ENCODE measurements at regions not wholly inside any gene's neighbourhood (a gene's known extent, or its start where the extent isn't known, plus 50 kb on each side); places are given as distances from the start of the nearest gene placed in this dataset.
A peak's percentile ranks its signal among the peaks of the same experiment; 100 is the strongest.

DNA sequence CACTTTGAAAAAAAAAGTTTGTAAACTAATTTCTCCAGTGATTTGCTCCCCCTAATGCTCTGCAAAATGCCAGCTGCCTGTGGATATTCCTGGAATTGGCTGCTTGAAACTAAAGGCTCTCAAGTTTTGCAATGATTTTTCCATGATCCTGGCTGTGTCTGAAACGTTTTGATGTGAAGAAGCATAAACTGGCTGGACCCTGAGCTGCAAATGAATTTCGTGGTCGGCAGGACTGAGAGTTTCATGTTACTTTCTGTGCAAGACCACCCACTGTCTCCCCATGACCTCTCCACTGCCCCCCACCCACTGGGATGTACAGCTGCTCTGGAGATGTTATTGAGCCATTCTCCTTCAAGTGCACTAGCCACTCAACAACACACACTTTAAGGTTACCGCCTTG, 171.3 kb upstream of the SSTR4 start:
- no peak for DNase-seq

DNA sequence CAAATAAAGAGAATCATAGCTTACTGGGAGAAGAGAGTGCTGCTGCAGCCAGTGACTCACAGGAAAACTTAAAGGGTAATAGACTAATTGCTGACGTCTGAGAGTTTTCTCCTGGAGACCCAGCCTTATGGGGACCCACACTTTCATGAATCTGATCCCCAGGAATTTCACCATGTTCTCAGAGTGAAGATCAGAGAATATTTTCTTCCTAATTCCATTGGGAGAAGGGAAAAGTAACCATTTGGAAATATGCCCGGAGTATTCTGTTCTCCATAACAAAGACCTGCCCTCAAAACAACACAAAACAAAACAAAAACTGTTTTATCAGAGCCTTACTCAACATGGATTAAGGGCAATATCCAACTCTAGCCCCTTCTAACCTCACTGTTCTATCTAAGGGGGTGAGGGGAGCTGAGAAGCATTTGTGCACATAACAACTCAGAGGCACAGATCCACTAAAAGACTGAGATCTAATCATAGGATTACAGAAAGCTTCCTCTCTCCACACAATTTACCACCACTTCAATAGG, 168.2 kb upstream of the SSTR4 start:
- DNase-seq = no peak

DNA sequence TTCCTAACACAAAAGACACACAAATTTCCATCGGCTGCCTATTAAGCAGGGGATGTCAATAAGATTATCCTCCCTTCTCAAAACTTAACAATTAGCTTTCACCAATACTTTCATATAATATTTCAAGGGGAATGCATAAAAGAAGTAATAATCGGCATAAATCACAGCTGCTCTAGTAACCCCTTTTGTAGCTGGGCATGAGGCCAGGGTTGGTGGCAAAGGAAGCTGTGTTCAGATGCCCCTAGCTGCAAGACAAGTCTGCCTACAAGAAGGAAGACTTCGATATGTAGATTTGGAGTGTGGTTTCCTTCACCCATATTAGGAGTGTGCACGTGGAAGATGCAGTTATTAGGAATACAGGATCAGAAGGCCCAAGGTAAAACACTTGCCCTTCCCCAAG, 156.9 kb upstream of the SSTR4 start:
- no peak for DNase-seq

DNA sequence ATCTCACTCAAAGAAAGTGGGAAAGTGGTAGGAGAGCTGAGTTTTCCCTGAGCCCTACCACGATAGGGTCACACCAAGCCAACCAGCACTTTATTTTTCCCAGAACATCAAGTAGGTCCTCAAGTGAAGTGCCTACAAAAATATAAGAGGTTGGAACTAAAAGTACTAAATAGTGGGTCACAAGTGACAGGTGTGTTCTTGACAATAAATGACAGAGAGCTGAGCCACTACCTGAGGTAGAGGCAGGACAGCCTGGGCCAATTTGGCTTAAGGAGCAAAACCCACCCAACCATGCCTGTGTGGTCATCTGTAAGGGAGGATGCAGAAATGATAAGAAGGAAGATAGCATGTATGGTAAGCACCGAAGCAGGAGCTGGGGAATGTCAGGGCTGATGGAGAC, 154.8 kb upstream of the SSTR4 start:
- DNase-seq = no peak

DNA sequence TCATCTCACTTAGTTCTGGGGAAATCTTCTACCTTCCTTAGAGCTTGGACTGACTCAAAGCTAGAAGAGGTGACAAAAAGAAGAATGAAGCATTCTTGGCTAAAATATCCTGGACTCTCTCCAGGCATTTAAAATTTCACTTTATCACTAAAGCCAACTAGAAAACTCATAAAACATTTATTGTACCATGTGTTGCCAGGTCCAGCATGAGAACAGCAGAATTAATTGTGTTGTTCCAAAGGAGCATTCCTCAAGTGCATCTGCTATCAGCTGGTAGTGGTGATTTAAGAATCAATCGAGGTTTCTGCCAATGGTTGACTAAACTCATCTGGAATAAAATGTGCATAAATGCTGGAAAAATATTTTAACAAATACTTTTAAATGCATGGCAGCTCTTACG, 147.3 kb upstream of the SSTR4 start:
- DNase-seq = no peak

DNA sequence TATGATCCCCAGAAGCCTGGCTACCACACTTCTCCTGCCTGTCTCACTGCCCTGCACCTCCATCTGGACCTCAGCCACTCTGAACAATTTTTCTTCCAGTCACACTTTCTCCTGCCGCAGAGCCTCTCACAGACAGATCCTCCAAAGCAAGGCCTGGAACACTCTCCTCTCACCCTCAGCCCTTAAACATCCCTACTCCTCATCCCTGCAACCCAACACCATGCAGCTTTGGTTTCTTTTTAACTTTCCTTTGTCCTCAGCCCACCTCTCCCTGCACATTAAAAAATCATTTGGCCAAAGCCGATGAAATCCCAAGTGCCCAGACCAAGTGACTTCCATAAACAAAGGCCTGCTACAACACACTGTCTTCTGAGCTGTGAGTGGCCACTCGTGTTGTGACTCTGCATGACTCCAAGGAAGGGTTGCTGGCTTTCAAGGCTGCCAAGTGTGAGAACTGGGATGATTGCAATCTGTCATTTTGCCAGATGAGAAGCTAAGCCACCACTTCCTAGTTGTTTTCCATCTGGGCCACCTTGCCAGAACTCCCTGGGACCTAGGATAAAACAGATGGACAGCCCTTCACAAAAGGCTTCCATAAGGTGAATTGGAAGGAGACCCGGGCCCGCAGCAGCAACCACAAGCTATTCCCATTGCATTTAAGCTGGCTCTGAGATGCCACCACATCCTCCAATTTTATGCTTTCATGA, 144.4 kb upstream of the SSTR4 start:
- no peak for DNase-seq

DNA sequence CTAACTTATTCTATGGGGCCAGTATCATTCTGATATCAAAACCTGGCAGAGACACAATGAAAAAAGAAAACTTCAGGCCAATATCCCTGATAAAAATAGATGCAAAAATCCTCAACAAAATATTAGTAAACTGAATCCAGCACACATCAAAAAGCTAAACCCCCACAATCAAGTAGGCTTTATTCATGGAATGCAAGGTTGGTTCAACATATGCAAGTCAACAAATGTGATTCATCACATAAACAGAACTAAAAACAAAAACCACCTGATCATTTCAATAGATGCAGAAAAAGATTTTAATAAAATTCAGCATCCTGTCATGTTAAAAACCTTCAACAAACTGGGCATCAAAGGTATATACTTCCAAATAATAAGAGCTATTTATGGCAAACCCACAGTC, 133.9 kb upstream of the SSTR4 start:
- DNase-seq = no peak

DNA sequence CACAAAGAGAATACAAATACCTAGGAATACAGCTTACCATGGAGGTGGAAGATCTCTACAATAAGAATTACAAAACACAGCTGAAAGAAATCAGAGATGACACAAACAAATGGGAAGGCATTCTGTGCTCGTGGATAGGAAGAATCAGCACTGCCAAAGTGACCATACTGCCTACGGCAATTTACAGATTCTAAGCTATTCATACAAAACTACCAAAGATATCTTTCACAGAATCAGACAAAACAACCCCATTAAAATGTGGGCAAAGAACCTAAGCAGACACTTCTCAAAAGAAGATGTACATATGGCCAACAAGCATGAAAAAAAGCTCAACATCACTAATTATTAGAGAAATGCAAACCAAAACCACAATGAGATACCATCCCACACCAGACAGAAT, 133.2 kb upstream of the SSTR4 start:
- no peak for DNase-seq

DNA sequence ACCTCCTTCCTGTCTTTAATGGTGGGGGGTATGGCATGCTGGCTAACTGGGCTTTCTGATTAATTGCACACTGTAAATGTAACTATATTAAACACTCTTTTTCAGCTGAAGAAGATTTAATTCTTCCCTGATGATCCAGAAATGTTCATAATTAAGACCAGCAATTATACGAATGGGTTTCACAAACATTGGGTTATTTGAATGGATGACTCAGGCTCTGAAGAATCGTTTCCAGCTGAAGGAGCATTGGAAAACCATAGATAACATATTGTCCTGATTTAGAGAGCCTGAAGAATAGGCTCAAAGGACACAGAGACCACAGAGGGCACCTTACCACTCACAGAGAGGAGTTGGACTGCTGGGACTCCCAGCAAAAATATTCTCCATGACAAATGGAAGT, 130.7 kb upstream of the SSTR4 start:
- DNase-seq = no peak

DNA sequence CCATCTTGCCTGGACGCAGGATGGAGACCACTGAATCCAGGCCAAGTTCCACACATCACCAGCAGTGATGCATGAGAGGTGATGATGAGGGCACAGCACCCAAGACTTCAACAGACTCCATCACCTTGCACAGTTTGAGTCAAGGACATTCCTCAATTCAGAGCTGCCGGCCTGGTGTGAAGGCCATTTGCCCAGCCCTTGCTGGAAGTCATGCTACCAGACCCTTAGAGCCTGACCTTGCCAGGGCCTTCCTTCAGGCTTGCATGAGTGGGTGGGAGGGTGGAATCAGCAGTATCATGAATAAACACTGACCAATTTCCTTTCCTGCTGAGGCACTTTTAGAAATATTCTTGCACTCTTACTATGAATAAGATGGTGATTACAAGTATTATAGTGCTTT, 130.2 kb upstream of the SSTR4 start:
- DNase-seq = no peak

DNA sequence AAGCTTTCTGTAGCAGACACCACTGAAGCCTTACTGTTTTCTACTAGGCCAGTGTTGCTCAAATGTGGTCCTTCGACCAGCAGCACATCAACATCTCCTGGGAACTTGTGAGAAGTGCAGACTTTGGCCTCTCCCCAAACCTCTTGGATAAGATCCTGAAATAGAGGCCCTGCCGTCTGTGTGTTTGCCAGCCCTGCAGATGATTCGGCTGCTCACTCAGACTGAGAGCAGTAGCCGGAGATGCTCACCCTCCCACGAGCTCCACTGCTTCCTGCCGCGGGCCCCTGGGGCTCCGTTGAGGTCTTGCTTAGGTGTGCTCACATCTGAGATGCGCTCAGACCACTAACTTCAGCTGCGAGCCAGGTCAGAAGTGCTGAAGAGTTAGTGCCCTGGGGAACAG, 129.5 kb upstream of the SSTR4 start:
- DNase-seq = no peak

DNA sequence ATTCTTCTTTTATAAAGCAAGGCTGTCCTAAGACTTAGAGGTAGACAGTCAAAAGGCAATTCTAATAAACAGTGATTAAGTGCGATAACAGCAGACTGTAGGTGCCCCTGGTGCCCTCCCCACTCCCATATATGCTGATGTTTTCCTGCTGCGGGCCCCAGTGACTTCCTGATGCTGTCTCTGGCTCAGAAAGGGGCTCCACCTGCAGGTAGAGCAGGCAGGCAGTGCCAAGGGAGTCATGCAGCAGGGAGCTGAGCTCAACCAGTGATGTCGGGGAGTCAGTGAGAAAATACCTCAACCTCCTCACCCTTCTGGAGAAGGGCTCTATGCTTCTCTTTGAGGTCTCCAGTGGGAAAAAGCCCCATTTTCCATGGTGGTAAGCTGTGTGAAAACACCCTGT, 126.7 kb upstream of the SSTR4 start:
- no peak for DNase-seq

DNA sequence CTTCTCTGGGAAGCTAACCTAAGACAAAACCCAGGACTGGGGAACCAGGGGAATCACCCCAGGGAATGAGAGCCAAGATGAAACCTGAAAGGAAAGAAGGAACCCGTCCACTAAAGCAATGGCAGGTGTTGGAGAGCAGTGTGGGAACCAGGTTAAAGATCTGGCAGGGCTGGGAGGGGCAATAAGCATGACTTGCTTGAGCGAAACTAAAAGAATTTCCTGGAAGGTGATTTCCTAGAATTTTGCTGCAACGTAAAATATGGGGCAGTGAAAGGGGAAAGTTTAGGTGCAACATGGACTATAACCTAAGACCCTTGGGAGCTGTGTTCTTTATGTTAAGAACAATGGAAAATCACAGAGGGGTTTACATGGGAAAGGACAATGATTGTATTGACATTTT, 126.2 kb upstream of the SSTR4 start:
- DNase-seq = no peak

DNA sequence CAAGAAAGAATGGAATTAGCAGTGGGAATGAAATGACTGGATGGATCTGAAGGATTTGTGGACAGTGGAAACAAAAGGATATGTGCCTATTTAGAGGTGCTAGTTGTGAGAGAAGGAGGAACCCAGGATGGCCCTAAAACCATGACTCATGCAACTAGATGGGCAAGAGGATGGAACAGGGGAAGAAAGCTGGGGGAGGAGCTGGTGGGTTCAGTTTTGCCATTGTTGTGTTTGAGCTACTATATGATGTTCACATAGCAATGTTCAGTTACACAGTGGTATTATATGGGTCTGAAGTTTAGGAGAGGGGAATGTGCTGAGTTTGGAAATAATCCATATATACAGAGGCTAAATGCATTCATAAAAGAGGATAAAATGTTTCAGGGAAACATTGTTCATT, 125.7 kb upstream of the SSTR4 start:
- no peak for DNase-seq

DNA sequence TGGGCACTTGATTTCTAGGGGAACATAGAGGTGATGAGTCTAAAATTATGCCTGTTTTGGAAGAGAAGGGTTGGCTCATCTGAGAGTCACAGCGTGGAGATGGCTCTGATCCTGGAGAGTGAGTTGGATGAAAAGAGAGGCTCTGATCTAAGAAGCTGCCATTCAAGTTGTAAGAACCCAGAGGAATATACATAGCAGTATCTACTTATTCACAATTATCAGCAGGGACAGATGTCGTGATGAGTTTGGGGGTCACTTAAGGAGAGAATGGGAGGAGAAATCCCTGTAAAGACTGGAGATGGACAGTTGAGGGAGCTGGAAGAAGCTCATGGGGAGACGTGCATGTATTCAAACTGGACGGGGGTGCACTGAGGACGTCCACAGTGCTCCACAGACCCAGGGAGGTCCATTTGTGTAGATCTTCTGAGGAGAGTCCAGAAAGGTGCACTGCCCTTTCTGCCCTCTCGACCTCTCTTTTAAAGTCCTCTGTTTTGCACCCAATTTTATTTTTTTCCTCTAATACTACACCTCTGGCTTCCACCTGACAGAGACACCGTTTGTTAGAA, 124.7 kb upstream of the SSTR4 start:
- no peak for DNase-seq

DNA sequence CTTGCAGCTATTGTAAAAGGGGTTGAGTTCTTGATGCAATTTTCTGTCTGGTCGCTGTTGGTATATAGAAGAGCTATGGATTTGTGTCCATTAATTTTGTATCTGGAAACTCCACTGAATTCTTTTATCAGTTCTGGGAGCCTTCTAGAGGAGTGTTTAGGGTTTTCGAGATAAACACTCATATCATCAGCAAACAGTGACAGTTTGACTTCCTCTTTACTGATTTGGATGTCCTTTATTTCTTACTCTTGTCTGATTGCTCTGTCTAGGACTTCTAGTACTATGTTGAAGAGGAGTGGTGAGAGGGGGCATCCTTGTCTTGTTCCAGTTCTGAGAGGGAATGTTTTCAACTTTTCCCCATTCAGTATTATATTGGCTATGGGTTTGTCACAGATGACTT, 120.8 kb upstream of the SSTR4 start:
- no peak for DNase-seq

DNA sequence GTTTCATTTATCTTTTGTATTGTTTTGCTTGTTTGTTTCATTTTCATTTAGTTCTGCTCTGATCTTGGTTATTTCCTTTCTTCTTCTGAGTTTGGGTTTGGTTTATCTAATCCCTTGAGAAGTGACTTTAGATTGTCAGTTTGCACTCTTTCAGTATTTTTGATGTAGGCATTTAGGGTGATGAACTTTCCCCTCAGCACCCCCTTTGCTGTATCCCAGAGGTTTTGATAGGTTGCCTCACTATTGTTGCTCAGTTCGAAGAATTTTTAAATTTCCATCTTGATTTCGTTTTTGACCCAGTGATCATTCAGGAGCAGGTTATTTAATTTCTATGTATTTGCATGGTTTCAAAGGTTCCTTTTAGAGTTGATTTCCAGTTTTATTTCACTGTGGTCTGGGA, 119.6 kb upstream of the SSTR4 start:
- DNase-seq = no peak

DNA sequence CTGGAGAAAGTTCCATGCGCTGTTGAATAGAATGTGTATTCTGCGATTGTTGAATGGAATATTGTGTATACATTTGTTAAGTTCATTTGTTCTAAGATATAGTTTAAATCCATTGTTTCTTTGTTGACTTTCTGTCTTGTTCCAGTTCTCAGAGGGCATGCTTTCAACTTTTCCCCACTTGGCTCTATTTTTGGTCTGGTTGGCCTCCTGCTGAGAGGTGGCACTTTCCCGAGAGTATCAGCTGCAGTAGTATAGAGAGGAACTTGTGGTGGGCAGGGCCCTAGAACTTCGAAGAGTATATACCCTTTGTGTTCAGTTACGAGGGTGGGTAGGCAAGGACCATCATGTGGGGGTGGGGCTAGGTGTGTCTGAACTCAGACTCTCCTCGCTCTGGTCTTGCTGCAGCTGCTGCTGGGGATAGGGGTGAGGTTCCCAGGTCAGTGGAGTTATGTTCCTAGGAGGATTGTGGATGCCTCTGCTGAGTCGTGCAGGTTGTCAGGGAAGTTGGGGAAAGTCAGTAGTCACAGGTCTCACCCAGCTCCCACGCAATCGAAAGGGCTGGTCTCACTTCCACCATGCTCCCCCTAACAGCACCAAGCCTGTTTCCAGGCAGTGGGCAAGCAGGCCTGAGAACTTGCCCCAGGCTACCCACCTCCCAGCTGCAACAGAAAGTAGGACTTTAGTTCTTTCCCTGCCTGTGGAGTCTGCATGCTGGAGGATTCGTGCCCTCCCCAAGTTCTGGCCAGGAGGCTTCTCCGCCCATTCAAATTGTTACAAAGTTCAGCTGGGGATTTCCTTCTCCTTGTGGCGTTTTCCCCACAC, 118.9 kb upstream of the SSTR4 start:
- no peak for DNase-seq

DNA sequence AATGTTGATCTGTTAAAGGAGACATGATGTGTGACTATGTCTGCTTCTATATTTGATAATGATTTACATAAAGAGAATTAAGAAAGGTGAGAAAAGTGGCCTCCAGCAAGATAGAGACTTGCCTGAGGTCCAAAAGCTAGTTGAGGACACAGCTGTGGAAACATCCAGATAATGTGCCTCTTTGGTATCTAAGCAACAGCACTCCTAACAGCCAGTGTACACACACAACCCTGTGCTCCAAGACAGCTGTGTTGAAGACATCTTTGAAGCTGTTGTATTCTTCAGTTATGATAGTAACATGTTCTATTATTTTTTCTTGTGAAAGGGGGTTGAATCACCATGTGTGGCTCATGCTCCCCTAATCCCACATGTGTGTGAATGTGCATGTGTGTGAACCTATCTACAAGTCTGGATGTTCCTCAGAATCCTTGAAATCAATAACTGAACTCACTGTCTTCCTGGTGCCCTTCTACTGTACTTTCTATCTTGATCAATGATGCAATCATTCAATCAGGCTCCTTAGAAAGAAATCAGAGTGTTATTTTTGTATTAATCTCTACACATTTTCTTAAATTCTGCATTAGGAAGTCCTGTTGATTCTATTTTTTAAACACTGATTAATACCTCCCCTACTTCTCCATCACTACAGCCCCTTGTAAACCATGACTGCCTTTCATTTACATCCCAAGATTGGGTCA, 116.7 kb upstream of the SSTR4 start:
- no peak for DNase-seq

DNA sequence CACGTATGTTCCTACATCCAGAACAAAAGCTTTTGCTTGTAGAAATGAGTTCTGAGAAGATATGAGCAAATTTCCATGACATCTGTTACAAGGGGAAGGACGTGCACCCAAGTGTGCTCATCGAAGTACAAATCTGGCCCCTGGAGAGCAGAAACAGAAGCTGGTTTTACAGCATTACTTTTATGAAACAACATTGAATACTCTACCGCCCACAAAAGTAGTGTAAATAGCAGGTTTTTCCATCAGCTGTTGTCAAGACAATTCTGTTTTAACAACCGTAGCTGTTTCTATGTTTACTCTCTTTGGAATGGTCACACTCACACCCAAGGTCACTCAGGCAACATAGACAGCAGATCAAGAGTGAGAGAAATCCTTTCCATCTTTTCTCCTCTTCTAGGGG, 114.2 kb upstream of the SSTR4 start:
- no peak for DNase-seq

DNA sequence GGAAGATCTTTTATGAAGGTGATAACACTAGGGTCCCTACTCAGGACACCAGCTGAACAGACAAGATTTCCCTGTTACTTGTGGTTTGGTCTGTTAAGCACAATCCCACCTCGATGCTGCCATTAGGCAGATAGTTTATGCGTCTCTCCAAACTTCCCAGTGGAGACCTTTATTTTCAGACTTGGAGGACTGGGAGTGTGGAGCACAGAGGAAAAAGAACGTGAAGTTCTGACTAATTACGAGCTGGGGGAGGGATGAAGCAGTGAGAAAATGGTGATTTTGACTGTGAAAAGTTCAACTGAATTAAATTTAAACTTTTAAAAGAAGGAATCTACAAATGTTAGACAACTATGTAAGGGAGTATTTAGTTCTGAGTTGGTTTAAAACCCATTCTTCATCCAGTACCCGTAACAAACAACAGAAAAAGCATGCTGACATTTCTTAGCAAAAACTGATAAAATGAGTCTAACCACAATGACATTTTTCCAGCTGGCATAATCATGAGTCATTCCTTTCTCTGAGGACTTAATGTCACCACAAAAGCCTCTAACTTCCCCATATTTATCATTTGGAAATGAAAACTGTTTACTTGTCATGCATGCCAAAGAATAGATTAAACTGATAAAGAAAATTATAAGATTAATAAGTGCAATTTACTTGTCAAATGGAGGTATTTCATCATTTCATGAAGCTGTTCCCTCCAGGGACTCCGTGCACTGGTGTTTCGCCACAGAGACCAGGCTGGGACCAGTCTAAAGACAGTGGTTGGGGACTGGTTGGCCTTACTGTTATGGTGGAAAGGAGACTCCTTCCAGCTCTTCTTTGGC, 113.3 kb upstream of the SSTR4 start:
- DNase-seq = peak; percentile 78

DNA sequence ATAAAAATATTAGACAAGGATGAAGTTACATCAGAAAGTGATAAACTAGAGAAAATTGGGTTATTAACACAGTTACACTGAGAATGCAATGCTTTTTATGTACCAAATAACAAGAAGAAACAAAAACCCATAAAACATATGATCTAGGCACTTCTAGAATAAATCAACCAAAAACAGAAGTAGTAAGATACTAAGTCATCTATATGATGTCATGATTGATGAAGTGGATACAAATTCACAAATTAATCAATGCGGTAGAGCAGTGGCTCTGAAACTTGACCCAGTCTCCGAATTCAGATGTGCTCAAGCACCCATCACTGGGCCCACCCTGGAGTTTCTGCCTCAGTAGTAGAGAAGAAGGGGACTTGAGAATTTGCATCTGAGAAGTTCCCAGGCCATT, 112.1 kb upstream of the SSTR4 start:
- no peak for DNase-seq
